SIG-M5 treated with dmso at 0.1 percent for 504 hours (cell line): ENCODE measurements at regions not wholly inside any gene's neighbourhood (a gene's known extent, or its start where the extent isn't known, plus 50 kb on each side); places are given as distances from the start of the nearest gene placed in this dataset.

Experiments used
- DNase-seq: peaks from one replicate; lab custom pipeline; 2025; ENCODE audit not compliant: unreplicated experiment; lab: John Stamatoyannopoulos, UW

DNA sequence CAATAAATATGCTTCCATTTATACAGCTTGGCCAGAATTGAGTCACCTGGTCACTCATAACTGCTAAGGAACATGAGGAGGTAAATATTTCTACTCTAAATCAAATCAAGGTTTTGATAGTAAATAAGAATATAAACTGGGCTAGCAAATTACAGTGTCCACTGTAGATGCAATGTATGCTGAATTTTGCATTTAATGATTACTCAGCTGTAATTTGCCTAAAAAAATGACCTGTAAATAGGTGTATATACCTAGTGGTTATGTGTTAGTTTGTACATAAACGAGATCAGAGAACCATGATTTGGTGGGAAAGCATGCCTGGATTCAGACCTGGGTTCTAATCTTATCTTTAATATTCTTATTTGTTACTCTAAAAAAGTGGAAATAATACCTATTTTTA lies 76.6 kb upstream of the CNTN1 start:
- no peak for DNase-seq

DNA sequence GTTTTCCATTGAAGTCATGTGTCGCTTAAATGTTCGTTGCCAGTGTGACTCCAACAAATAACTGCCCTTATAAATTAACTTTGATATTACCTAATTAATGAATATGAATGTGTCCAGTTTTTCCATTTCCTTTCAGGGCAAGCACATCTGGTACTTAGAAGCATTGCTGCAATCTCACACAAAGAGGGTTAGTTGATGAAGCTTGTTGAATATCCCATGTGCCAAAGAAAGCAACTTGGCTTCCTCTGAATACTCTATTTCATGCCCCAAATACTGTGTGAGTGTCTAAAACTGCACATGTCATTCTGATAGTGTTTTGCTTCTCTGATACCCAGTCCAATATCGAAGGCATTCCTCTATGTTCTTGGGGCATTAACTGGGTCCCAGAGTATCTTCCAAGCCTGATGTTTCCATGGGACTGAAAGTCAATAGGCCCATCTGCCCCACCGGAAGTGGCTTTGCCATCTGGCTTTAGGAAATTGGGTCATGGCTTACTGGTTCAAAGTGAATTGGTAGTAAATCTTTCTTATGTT lies 75.8 kb upstream of the CNTN1 start:
- no peak for DNase-seq

DNA sequence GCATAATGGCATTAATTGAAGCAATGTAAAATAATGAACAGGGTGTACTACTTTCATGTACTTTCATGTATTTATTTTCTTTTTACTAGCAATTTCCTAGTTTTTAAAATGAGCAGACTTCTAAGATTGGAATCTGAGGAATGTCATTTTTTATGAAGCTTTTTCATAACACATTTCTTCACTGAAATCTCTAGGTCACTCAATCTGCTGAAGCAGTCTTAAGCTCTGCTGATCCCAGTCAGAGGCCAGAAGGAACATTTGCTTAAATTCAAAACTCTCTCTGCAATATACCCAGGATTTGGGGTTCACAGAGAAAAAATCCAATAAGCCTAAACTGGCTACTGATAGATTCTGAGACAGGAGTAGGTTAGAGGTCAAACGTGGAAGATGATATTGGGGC lies 73.6 kb upstream of the CNTN1 start:
- no peak for DNase-seq

DNA sequence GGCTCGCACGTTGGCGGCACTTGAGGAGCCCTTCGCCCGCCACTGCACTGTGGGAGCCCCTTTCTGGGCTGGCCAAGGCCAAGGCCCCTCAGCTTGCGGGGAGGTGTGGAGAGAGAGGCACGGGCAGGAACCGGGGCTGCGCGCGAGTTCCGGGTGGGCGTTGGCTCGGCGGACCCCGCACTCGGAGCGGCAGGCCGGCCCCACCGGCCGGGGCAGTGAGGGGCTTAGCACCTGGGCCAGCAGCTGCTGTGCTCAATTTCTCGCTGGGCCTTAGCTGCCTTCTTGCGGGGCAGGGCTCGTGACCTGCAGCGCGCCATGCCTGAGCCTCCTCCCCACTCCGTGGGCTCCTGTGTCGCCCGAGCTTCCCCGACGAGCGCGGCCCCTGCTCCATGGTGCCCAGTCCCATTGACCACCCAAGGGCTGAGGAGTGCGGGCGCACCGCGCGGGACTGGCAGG lies 71.6 kb upstream of the CNTN1 start:
- no peak for DNase-seq

DNA sequence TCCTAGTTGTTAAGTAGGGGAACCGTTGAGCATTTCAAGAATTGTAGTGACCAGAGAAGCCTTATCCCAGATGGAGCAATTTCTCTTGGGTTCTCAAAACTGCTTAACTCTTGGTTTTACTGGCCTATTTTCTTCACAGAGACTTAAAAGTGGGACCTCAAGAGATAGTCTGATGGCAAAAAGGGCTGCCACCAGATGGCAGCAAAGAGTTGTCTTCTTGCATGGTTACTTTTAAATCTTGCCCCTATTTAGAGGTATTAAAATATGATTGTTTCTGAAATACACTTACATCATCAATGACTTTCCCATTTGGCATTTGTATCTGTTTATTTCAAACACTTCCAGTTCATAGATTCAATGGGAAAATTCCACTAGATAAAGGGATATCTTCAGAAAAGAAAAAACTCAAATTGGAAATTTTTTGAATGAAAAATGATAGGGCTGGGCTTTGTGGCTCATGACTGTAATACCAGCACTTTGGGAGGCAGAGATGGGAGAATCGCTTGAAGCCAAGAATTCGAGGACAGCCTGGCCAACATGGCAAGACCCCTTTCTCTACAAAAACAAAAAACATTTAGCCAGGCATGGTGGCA lies 69.9 kb upstream of the CNTN1 start:
- no peak for DNase-seq

DNA sequence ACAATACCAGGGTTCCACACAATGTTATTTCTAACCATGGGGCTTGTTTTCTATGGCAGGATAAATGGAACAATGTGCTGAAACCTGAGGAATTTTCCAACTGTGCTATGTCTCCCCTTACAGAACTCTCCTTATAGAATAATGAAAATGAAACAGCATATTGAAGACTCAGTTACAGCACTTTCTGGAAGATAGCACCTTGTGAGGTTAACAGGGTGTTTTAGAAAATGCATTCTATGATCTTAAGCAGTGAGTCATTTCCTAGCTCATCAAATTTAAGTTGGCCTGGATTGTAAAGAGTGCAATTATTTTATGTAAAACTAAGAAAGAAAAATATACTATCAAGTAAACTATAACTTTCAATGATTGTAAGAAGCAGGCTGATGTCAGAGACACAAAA lies 60.1 kb upstream of the CNTN1 start:
- DNase-seq: no peak

DNA sequence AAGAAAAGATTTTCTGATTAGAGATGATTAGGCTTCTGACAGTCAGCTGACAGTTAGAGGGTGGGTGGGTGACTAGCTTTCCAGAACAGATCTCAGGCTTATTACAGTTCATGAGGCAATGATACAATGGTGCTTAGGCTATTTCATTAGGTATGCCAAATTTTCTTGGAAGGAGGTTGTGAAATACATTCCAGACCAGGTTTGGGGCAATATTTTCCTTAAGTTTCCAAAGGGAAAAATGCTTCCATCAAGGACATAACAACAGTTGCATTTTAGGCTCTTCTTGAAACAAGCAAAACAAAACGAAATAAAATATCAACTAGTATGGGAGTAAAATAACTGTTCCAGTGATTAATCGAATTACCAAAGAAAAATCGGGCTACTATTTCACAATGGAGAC lies 59.3 kb upstream of the CNTN1 start:
- DNase-seq: no peak

DNA sequence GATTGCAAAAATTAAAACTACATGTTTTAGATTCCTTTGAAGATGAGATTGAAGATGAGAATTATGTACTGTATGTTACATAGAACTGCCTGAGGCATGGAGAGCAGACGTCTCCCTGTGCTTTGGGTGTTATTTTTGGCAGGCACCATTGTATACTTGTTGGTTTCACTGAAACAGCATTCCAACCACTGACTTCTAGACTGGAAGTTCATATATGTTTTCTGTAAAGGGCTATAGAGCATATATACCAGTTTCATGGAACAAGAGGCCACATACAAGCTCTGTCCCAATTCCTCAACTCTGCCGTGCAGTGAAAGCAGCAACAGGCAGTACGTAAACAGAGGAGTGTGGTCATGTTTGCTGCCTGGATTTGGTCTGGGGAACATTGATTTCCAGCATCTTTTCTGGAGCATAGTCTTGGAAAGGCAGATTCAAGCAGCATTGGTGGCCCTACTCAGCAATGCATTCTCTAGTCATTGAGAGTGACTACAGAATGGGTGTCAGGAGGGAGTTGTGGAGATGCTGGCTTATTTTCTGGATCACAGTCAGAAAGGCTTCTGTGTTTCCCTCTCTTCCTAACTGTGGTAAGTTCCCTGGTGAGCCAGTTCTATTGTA lies 57.6 kb upstream of the CNTN1 start:
- no peak for DNase-seq

DNA sequence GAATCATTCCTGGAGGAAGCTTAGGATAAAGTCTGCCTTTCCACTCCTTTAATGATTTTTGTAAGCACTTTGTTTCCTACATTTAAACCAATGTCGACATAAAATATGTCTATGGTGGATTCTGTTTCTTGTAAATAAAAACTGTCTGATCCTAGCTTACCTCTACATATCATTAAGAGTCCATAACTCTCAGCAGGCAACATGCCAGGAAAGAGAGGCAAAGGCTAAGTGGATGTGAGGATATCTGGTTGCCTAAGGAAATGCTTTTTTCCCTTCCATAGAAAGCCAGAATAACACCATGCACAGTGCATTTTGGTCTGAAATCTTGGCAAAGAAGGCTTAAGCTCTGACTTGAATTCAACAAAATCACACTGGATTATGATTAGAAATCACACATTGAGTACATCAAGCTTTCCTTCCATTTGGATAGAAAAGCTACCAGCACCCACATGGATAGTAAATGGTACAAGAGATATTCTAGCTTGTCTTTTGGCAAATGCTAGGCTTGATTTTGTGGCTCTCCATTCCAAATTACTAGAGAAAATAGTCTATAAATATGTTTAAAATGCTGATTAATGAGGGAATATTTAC lies 57.0 kb upstream of the CNTN1 start:
- no peak for DNase-seq
